ENCODE measurements at regions not wholly inside any gene's neighbourhood (a gene's known extent, or its start where the extent isn't known, plus 50 kb on each side); places are given as distances from the start of the nearest gene placed in this dataset.
"Not testable (repeated sequence)": the region's sequence is repeated elsewhere in the genome, so short reads cannot be mapped to it uniquely, and the experiment has no call there.

DNA sequence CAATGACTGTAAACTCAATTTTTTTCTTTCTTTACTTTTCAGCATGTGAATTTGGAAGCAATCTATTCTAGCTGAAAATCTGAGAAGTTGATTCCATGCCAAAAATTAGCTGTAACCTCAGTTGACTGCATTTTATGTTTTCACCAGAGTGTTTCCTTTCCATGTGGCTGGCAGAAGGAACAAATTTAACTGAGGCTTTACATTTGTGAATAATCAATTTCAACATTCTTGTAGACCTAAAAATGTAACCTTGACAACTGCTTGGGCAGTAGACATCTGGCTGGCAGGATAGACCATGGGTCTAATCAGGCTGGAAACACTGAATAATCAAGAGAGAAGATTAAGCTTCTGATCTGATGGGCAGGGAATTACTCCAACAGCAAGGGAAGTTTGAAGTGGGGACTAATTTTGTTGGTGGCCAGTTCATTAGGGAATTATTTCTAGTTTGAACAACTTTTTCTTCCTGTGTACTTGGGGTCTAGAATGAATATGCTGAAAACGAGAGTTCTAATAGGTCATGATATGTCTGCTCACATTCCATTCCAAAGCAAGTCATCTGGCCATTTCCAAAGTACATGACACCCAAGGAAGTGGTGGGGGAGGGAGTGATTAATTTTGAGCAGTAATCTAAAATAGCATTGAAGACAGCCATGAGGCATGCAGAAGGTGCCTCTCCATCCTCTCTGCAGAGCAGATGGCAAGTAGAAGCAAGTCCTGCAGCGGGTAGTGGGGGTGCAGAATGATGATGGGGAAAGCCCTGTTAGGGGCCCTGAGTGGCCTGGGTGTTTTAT is 68.2 kb downstream of the ATP23 start:
- DNase-seq: no peak
- Histone ChIP-seq H3K9me3 (peaks cover 0 to 3% (median 0%) of the 10 kb centered on the region in 3 donors), H3K27me3 (no peaks in the 10 kb centered on the region), H3K36me3 (no peaks in the 10 kb centered on the region), H3K4me3 (no peak overlapping the region), H3K4me1 (no peaks in the 10 kb centered on the region), H3K27ac (no peak overlapping the region)
- no peak for TF ChIP-seq CTCF (IDR thresholded peaks at IDR 0.05)
- intact Hi-C loops (cut with DNase I; ENCODE audit: low total_unique reads): no loop called here

DNA sequence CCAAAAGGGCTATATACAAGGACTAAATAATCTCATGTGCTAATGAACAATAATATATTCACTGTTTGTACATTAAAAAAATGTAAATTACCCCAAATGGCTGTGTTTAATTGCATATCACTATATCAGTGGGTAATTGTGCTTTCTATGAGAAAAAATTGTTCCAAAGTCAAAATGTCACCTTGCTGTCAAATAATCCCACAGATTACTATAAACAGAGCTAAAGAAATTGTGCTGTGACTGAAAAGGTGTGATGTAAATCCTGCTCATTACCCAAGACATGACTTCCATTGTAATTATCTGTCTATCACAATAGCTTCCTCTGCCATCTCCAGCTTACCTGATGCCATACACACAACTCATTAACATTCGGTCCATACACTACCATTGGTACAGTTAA is 70.3 kb downstream of the ATP23 start:
- TF ChIP-seq CTCF (IDR thresholded peaks at IDR 0.05): no peak
- H3K9me3 ChIP-seq: peaks cover 0 to 3% (median 0%) of the 10 kb centered on the region in 3 donors
- H3K27me3 ChIP-seq: no peaks in the 10 kb centered on the region
- DNase-seq: no peak
- intact Hi-C loops (cut with DNase I; ENCODE audit: low total_unique reads): no loop called here
- H3K27ac ChIP-seq: no peak overlapping the region
- no peak overlapping the region for H3K4me3 ChIP-seq
- H3K36me3 ChIP-seq: no peaks in the 10 kb centered on the region
- no peaks in the 10 kb centered on the region for H3K4me1 ChIP-seq

GRCh38 chr12:58022379-58023020 is 81.1 kb downstream of the ATP23 start:
- H3K4me1 ChIP-seq; H3K4me3 ChIP-seq; H3K9me3 ChIP-seq; H3K27me3 ChIP-seq; H3K27ac ChIP-seq; intact Hi-C loops (cut with DNase I; ENCODE audit: low total_unique reads); H3K36me3 ChIP-seq; DNase-seq: not testable (repeated sequence)

DNA sequence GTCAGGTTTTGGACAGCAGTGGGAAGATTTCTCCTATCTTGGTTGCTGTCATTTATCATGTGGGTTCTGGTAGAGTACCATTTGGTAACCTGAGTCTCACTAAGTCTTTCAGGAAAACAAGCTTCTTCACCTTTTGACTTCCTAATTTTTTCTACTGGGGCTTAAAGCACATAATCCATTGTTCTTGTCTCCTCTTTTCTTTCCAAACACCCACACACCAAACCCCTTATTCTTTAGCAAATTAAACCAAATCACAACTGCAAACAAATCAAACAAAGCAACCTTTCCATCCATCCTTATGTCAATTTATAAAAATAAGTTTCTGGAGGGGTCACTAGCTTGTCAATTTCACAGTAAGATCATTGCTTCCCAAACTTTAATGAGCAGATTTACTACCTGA is 84.1 kb downstream of the ATP23 start:
- DNase-seq: no peak
- Histone ChIP-seq H3K4me1 (no peaks in the 10 kb centered on the region), H3K36me3 (no peaks in the 10 kb centered on the region), H3K4me3 (no peak overlapping the region), H3K27me3 (no peaks in the 10 kb centered on the region), H3K9me3 (no peaks in the 10 kb centered on the region), H3K27ac (no peak overlapping the region)
- TF ChIP-seq CTCF (IDR thresholded peaks at IDR 0.05): no peak
- intact Hi-C loops (cut with DNase I; ENCODE audit: low total_unique reads): no loop called here

DNA sequence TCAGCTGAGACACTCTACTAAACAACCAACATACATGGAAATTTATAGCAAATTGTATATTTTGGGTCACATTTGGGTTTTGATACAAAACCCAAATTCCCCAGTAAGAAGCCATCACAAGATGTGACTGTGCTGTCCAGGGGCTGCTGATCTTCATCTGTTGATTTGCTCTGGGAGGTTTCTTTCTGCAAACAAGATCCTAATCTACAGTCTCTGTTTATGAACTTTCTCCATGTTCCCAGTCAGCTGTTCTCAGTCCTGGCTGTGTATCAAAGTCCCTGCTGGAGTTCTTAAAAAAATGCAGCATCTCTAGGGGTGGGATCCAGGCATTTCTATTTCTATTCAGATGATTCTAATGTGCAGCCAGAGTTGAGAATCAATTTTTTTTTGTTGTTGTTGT is 85.1 kb downstream of the ATP23 start:
- no peaks in the 10 kb centered on the region for H3K4me1 ChIP-seq
- H3K4me3 ChIP-seq: no peak overlapping the region
- intact Hi-C loops (cut with DNase I; ENCODE audit: low total_unique reads): no loop called here
- TF ChIP-seq CTCF (IDR thresholded peaks at IDR 0.05): no peak
- no peaks in the 10 kb centered on the region for H3K36me3 ChIP-seq
- DNase-seq: no peak
- no peaks in the 10 kb centered on the region for H3K27me3 ChIP-seq
- no peak overlapping the region for H3K27ac ChIP-seq
- no peaks in the 10 kb centered on the region for H3K9me3 ChIP-seq
